ENCODE measurements at regions not wholly inside any gene's neighbourhood (a gene's known extent, or its start where the extent isn't known, plus 50 kb on each side); places are given as distances from the start of the nearest gene placed in this dataset.

DNA sequence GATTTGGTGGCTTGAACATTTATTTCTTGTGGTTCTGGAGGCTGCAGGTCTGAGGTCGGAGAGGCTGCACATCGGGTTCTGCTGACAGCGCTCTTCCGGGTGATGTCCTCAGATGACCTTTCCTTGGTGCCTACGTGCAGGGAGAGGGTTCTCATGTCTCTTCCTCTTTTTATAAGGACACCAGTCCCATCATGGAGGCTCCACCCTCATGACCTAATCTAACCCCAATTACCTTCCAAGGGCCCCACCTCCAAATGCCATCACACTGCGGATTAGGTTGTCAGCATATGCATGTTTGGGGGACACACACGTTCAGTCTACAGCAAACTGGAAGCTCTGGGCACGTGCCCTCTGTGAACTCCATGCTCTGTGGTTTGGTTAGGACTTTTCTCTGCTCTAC lies 338.6 kb downstream of the FGF9 start:
- TF ChIP-seq CTCF (conservative IDR thresholded peaks at IDR 0.05 in 1 of 2, IDR thresholded peaks at IDR 0.05 in 1 of 2; ENCODE audit: low read depth in 1 of 2, low read length in 2 of 2) (no peak), EZH2 (IDR thresholded peaks at IDR 0.05; ENCODE audit: low read length, missing control alignments) (no peak)
